ENCODE measurements at regions not wholly inside any gene's neighbourhood (a gene's known extent, or its start where the extent isn't known, plus 50 kb on each side); places are given as distances from the start of the nearest gene placed in this dataset.

DNA sequence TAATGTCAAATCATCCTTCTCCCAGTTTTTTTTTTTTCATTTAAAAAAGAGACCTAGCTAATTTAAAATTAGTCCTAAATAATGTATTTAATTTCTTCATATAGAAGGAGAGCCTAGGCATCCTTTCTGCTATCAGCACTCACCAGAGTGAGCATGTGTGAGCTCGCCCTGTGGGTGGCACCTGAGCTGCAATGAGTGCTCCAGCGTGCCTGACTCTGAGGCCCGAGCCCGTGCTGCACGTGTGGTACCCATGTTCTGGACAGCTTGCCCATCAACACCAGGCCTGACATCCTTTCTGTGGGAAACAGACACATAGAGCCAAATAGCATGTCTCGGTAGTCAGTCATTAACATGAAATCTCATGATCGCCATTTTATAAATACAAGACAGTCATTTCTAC lies 381.4 kb downstream of the DTWD2 start:
- Histone ChIP-seq H3K27me3 (replicated peaks in 1 of 7) (no peaks in the 10 kb centered on the region), H3K36me3 (no peaks in the 10 kb centered on the region), H3K9me3 (no peaks in the 10 kb centered on the region), H3K27ac (no peak overlapping the region), H3K4me1 (no peaks in the 10 kb centered on the region), H3K4me3 (no peak overlapping the region)
- WGBS, 5 donors = 86 to 94% (median 86%) methylated on average over 7 of the region's 7 CpGs
- TF ChIP-seq POLR2AphosphoS5 (IDR thresholded peaks at IDR 0.05) = no peak
- TF ChIP-seq, protein P1, sequence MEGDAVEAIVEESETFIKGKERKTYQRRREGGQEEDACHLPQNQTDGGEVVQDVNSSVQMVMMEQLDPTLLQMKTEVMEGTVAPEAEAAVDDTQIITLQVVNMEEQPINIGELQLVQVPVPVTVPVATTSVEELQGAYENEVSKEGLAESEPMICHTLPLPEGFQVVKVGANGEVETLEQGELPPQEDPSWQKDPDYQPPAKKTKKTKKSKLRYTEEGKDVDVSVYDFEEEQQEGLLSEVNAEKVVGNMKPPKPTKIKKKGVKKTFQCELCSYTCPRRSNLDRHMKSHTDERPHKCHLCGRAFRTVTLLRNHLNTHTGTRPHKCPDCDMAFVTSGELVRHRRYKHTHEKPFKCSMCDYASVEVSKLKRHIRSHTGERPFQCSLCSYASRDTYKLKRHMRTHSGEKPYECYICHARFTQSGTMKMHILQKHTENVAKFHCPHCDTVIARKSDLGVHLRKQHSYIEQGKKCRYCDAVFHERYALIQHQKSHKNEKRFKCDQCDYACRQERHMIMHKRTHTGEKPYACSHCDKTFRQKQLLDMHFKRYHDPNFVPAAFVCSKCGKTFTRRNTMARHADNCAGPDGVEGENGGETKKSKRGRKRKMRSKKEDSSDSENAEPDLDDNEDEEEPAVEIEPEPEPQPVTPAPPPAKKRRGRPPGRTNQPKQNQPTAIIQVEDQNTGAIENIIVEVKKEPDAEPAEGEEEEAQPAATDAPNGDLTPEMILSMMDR (IDR thresholded peaks at IDR 0.05 in 8 of 11, conservative IDR thresholded peaks at IDR 0.05 in 3 of 11) = no peak
- TF ChIP-seq POLR2A (IDR thresholded peaks at IDR 0.05) = no peak
- no peak for DNase-seq
- intact Hi-C loops (cut with DNase I; ENCODE audit: low total_unique reads) = no loop called here

DNA sequence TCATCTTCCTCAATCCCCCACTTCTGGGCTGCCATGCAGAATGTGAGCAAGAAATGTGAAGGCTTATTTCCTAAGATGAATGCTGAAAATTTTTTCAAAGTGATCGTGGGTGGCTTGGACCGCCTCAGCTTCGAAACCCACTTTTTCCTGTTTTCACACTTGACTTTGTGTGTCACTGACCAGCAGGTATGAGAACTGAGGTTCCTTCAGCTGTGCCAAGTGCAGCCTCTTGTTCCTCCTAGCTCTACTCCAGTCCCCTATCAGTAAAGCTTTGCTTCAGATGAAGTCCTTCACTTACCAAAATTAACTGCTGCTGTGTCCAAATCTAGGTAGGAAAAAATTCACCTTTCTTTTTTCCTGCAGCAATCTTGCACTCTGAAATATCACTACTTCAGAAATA lies 382.6 kb downstream of the DTWD2 start:
- intact Hi-C loops (cut with DNase I; ENCODE audit: low total_unique reads) = no loop called here
- H3K9me3 ChIP-seq = no peaks in the 10 kb centered on the region
- no peaks in the 10 kb centered on the region for H3K27me3 ChIP-seq (replicated peaks in 1 of 7)
- H3K4me1 ChIP-seq = no peaks in the 10 kb centered on the region
- no peak overlapping the region for H3K27ac ChIP-seq
- no peak overlapping the region for H3K4me3 ChIP-seq
- WGBS, 5 donors = 58 to 79% (median 65%) methylated on average over 3 of the region's 3 CpGs
- no peaks in the 10 kb centered on the region for H3K36me3 ChIP-seq
- TF ChIP-seq POLR2AphosphoS5 (IDR thresholded peaks at IDR 0.05) (no peak), POLR2A (IDR thresholded peaks at IDR 0.05) (no peak)
- TF ChIP-seq, protein P1 (IDR thresholded peaks at IDR 0.05 in 8 of 11, conservative IDR thresholded peaks at IDR 0.05 in 3 of 11) = no peak
- no peak for DNase-seq

DNA sequence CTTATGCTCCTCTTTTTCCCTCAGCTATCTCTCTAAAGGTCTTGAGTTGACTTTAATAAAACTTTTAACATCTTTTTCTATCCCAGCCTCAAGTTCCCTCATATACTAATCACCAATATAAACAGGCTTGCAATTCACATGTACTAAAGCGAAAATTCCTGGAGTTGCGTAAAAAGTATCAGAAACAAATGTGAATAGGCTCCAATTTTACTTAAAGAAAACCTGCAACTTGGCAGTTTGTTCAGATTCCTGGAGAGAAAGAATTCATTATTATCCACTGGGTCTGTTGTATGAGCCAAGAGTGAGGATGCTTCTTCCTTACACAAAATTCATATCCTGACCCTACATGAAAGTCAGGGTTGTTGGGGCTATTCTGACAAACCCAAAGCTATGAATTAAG lies 384.2 kb downstream of the DTWD2 start:
- intact Hi-C loops (cut with DNase I; ENCODE audit: low total_unique reads) = no loop called here
- Histone ChIP-seq H3K4me3 (no peak overlapping the region), H3K27me3 (replicated peaks in 1 of 7) (no peaks in the 10 kb centered on the region), H3K36me3 (no peaks in the 10 kb centered on the region), H3K9me3 (no peaks in the 10 kb centered on the region), H3K4me1 (no peaks in the 10 kb centered on the region), H3K27ac (no peak overlapping the region)
- TF ChIP-seq POLR2AphosphoS5 (IDR thresholded peaks at IDR 0.05) = no peak
- TF ChIP-seq POLR2A (IDR thresholded peaks at IDR 0.05) = no peak
- TF ChIP-seq, protein P1 (IDR thresholded peaks at IDR 0.05 in 8 of 11, conservative IDR thresholded peaks at IDR 0.05 in 3 of 11) = no peak
- no peak for DNase-seq
- 50 to 92% (median 77%) methylated on average over 2 of the region's 2 CpGs for WGBS, 5 donors

DNA sequence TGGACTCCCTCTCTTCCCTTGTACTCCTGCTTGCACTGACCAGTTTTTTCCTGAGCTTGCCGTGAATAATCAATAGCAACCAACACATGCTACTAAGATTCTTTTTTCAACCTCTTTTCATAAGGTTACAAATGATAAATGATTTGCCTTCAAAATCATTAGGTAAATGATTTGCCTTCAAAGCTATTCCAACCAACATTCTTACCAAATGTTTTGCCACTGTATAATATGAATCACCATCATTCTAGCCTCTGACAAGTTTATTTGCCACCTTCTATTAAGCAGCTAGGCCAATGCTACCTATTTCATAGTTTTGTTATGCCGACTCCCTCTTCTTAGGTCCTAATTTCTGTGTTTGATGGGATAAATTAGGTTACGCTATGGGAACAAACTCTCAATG lies 385.1 kb downstream of the DTWD2 start:
- Histone ChIP-seq H3K4me3 (no peak overlapping the region), H3K27ac (no peak overlapping the region), H3K9me3 (no peaks in the 10 kb centered on the region), H3K36me3 (no peaks in the 10 kb centered on the region), H3K4me1 (no peaks in the 10 kb centered on the region), H3K27me3 (replicated peaks in 1 of 7) (no peaks in the 10 kb centered on the region)
- TF ChIP-seq POLR2A (IDR thresholded peaks at IDR 0.05) (no peak), POLR2AphosphoS5 (IDR thresholded peaks at IDR 0.05) (no peak)
- TF ChIP-seq, protein P1 (IDR thresholded peaks at IDR 0.05 in 8 of 11, conservative IDR thresholded peaks at IDR 0.05 in 3 of 11) = no peak
- no peak for DNase-seq
- intact Hi-C loops (cut with DNase I; ENCODE audit: low total_unique reads) = no loop called here
- WGBS, 5 donors = 89 to 98% (median 92%) methylated on average over 3 of the region's 3 CpGs

All from spleen (tissue), 11 donors.